HEK293T (cell line): ENCODE measurements at regions not wholly inside any gene's neighbourhood (a gene's known extent, or its start where the extent isn't known, plus 50 kb on each side); places are given as distances from the start of the nearest gene placed in this dataset.

ENCODE experiments used
- CTCF ChIA-PET: fragments of 350-600 bp; formaldehyde crosslinking; extraction: SDS; loops from one replicate; lab custom pipeline; 2021; ENCODE audit warnings: antibody characterized with exemption, inconsistent platforms; lab: Yijun Ruan, JAX
- POLR2A ChIA-PET: fragments of 350-600 bp; formaldehyde crosslinking; extraction: SDS; loops from one replicate; lab custom pipeline; 2020; ENCODE audit warnings: antibody characterized with exemption, inconsistent platforms; lab: Yijun Ruan, JAX
- DNase-seq: peaks from one replicate; pipeline ENCODE4 v3.0.0; 2012; ENCODE audit warnings: mixed read lengths; ENCODE audit errors: extremely low spot score
- ARNT ChIP-seq: fragments of 450-650 bp; IDR thresholded peaks from 2 replicates; pipeline ENCODE4 v1.6.1; 2017; ENCODE audit warnings: mild to moderate bottlenecking
- BHLHE40 ChIP-seq: fragments of 450-650 bp; IDR thresholded peaks from 2 replicates; pipeline ENCODE4 v1.6.1; 2016; ENCODE audit warnings: mild to moderate bottlenecking, moderate library complexity, borderline replicate concordance
- CTBP1 ChIP-seq: fragments of 450-650 bp; IDR thresholded peaks from 2 replicates; pipeline ENCODE4 v1.6.1; 2016; ENCODE audit warnings: borderline replicate concordance
- ELF4 ChIP-seq: fragments of 450-650 bp; IDR thresholded peaks from 2 replicates; pipeline ENCODE4 v1.6.1; 2017; ENCODE audit warnings: antibody characterized with exemption
- FOXA1 ChIP-seq: fragments of 450-650 bp; IDR thresholded peaks from 2 replicates; pipeline ENCODE4 v1.6.1; 2016; ENCODE audit warnings: mild to moderate bottlenecking
- FOXK2 ChIP-seq: fragments of 450-650 bp; IDR thresholded peaks from 2 replicates; pipeline ENCODE4 v1.6.1; 2016; ENCODE audit warnings: mild to moderate bottlenecking
- FOXM1 ChIP-seq: fragments of 450-650 bp; IDR thresholded peaks from 2 replicates; pipeline ENCODE4 v1.6.1; 2017; ENCODE audit warnings: mild to moderate bottlenecking, borderline replicate concordance
- HDGF ChIP-seq: fragments of 450-650 bp; IDR thresholded peaks from 2 replicates; pipeline ENCODE4 v1.6.1; 2017; ENCODE audit warnings: antibody characterized with exemption, borderline replicate concordance
- L3MBTL2 ChIP-seq: fragments of 450-650 bp; conservative IDR thresholded peaks from 2 replicates; pipeline ENCODE4 v1.6.1; 2016; ENCODE audit warnings: mild to moderate bottlenecking
- LEF1 ChIP-seq: fragments of 450-650 bp; IDR thresholded peaks from 2 replicates; pipeline ENCODE4 v1.6.1; 2017; ENCODE audit warnings: mild to moderate bottlenecking, borderline replicate concordance
- NFRKB ChIP-seq: fragments of 450-650 bp; IDR thresholded peaks from 2 replicates; pipeline ENCODE4 v1.6.1; 2016; ENCODE audit warnings: mild to moderate bottlenecking, moderate library complexity
- PKNOX1 ChIP-seq: fragments of 450-650 bp; IDR thresholded peaks from 2 replicates; pipeline ENCODE4 v1.6.1; 2016
- SP1 ChIP-seq: fragments of 450-650 bp; IDR thresholded peaks from 2 replicates; pipeline ENCODE4 v1.6.1; 2017
- SUZ12 ChIP-seq: fragments of 450-650 bp; IDR thresholded peaks from 2 replicates; pipeline ENCODE4 v1.6.1; 2016; ENCODE audit warnings: mild to moderate bottlenecking
- TARDBP ChIP-seq: fragments of 450-650 bp; IDR thresholded peaks from 2 replicates; pipeline ENCODE4 v1.6.1; 2016
- ZNF384 ChIP-seq: fragments of 450-650 bp; IDR thresholded peaks from 2 replicates; pipeline ENCODE4 v1.6.1; 2016

GRCh38 chr2:239751679-239752355, 273.3 kb downstream of the NDUFA10 start:
- no peak for TF ChIP-seq FOXK2
- no peak for TF ChIP-seq SUZ12
- TF ChIP-seq HDGF: no peak
- no peak for TF ChIP-seq ZNF384
- TF ChIP-seq PKNOX1: no peak
- no peak for TF ChIP-seq BHLHE40
- TF ChIP-seq FOXM1: no peak
- no peak for TF ChIP-seq ARNT
- TF ChIP-seq TARDBP: no peak
- TF ChIP-seq FOXA1: no peak
- ChIA-PET POLR2A (no interaction called here), CTCF (no interaction called here)
- no peak for DNase-seq

GRCh38 chr2:239750929-239751678, 274.0 kb downstream of the NDUFA10 start:
- no peak for TF ChIP-seq FOXA1
- TF ChIP-seq L3MBTL2: no peak
- TF ChIP-seq FOXM1: no peak
- TF ChIP-seq CTBP1: no peak
- no peak for TF ChIP-seq SP1
- TF ChIP-seq SUZ12: no peak
- no peak for TF ChIP-seq LEF1
- TF ChIP-seq ELF4: no peak
- no peak for TF ChIP-seq NFRKB
- no peak for TF ChIP-seq FOXK2
- TF ChIP-seq PKNOX1: no peak
- TF ChIP-seq BHLHE40: no peak
- TF ChIP-seq TARDBP: no peak
- no peak for TF ChIP-seq ZNF384
- ChIA-PET POLR2A (no interaction called here), CTCF (no interaction called here)
- no peak for DNase-seq

- CTCF ChIA-PET: no interaction called here
- DNase-seq: no peak
- TF ChIP-seq ZNF384: no peak
- TF ChIP-seq NFRKB: no peak
- TF ChIP-seq TARDBP: no peak
- no peak for TF ChIP-seq FOXM1
- no peak for TF ChIP-seq FOXK2
- TF ChIP-seq HDGF: no peak
- TF ChIP-seq SP1: no peak
- TF ChIP-seq PKNOX1: no peak
- TF ChIP-seq BHLHE40: no peak
- TF ChIP-seq FOXA1: no peak
- TF ChIP-seq ARNT: no peak
- no peak for TF ChIP-seq LEF1
- TF ChIP-seq SUZ12: no peak
- no peak for TF ChIP-seq L3MBTL2
- no peak for TF ChIP-seq CTBP1
- POLR2A ChIA-PET: no interaction called here
These were observed 274.9 kb downstream of the NDUFA10 start for GRCh38 chr2:239750045-239750835.

GRCh38 chr2:239749272-239749873, 275.8 kb downstream of the NDUFA10 start:
- ChIA-PET POLR2A (no interaction called here), CTCF (no interaction called here)
- no peak for DNase-seq
- TF ChIP-seq FOXK2 (no peak), ELF4 (no peak), SUZ12 (no peak), PKNOX1 (no peak), ARNT (no peak), NFRKB (no peak), LEF1 (no peak), TARDBP (no peak), CTBP1 (no peak), FOXM1 (no peak), SP1 (no peak), BHLHE40 (no peak), ZNF384 (no peak), L3MBTL2 (no peak), HDGF (no peak), FOXA1 (no peak)
